A673 (cell line): ENCODE measurements at regions not wholly inside any gene's neighbourhood (a gene's known extent, or its start where the extent isn't known, plus 50 kb on each side); places are given as distances from the start of the nearest gene placed in this dataset.
A peak's percentile ranks its signal among the peaks of the same experiment; 100 is the strongest.

ENCODE experiments used
- BruUV-seq: library from RNA; stranded (reverse); fragments of 400-500 nt; replicated peaks from 2 replicates; lab custom pipeline; 2021; lab: Mats Ljungman, UMichigan
- CTCF ChIA-PET: fragments of 300-600 bp; sonication (Branson Sonifier 250); formaldehyde crosslinking; loops from one replicate; lab custom pipeline; 2022; ENCODE audit warnings: antibody characterized with exemption; lab: Charles Lee
- POLR2A ChIA-PET: fragments of 300-600 bp; sonication (Branson Sonifier 250); formaldehyde crosslinking; loops from one replicate; lab custom pipeline; 2022; ENCODE audit warnings: antibody characterized with exemption; ENCODE audit not compliant: low non-redundant PET; lab: Charles Lee
- DNase-seq: peaks from one replicate; pipeline ENCODE4 v3.0.0-alpha.2; 2015; ENCODE audit warnings: low spot score
- H3K27ac ChIP-seq: fragments of 200-600 bp; sonication (generic); 2 replicates; pipeline ENCODE4 v1.5.1; 2016; ENCODE audit warnings: mixed run types, low read depth, mild to moderate bottlenecking, mixed read lengths, antibody characterized with exemption, low read length; ENCODE audit not compliant: poor library complexity, severe bottlenecking
- H3K27me3 ChIP-seq: fragments of 200-600 bp; sonication (generic); replicated peaks from 2 replicates; pipeline ENCODE4 v1.6.1; 2017; ENCODE audit warnings: mixed run types, low read depth, mild to moderate bottlenecking, mixed read lengths, antibody characterized with exemption, low read length; ENCODE audit not compliant: insufficient read depth, poor library complexity
- H3K36me3 ChIP-seq: fragments of 200-600 bp; sonication (generic); 2 replicates; pipeline ENCODE4 v1.6.1; 2016; ENCODE audit warnings: mixed run types, mild to moderate bottlenecking, mixed read lengths, antibody characterized with exemption, low read length; ENCODE audit not compliant: insufficient read depth, poor library complexity, severe bottlenecking
- H3K4me1 ChIP-seq: fragments of 200-600 bp; sonication (generic); 2 replicates; pipeline ENCODE4 v1.6.1; 2017; ENCODE audit warnings: mixed run types, mild to moderate bottlenecking, mixed read lengths, antibody characterized with exemption, low read length; ENCODE audit not compliant: insufficient read depth, poor library complexity, severe bottlenecking
- H3K4me3 ChIP-seq: fragments of 200-600 bp; sonication (generic); 2 replicates; pipeline ENCODE4 v1.5.1; 2016; ENCODE audit warnings: low read depth, mixed run types, mild to moderate bottlenecking, mixed read lengths, low read length; ENCODE audit not compliant: poor library complexity, severe bottlenecking
- H3K9me3 ChIP-seq: fragments of 200-600 bp; sonication (generic); 2 replicates; pipeline ENCODE4 v1.6.1; 2016; ENCODE audit warnings: mixed run types, low read depth, mild to moderate bottlenecking, mixed read lengths, antibody characterized with exemption, low read length; ENCODE audit not compliant: poor library complexity, severe bottlenecking
- CTCF ChIP-seq: fragments of 300-800, 200-600 bp; sonication (generic); conservative IDR thresholded peaks from 2 replicates; pipeline ENCODE4 v1.5.1; 2017; ENCODE audit warnings: low read depth, mild to moderate bottlenecking, antibody characterized with exemption, low read length, moderate library complexity, mixed read lengths
- EZH2 ChIP-seq: fragments of 200-600 bp; sonication (generic); IDR thresholded peaks from 2 replicates; pipeline ENCODE4 v1.6.1; 2017; ENCODE audit warnings: borderline replicate concordance, low read depth, mild to moderate bottlenecking, mixed read lengths, antibody characterized with exemption, low read length; ENCODE audit not compliant: poor library complexity, severe bottlenecking
- intact Hi-C: fragments of 100-400 bp; cut with micrococcal nuclease; formaldehyde crosslinking; loops from one replicate; pipeline ENCODE4 v1.10.0; 2022; ENCODE audit not compliant: unreplicated experiment

- CTCF ChIA-PET: no interaction called here
- no peak overlapping the region for H3K27ac ChIP-seq
- no peak overlapping the region for H3K4me3 ChIP-seq
- H3K4me1 ChIP-seq: no peaks in the 10 kb centered on the region
- no peaks in the 10 kb centered on the region for H3K27me3 ChIP-seq
- H3K9me3 ChIP-seq: no peaks in the 10 kb centered on the region
- POLR2A ChIA-PET: no interaction called here
- BruUV-seq: no TSS peak
- no peaks in the 10 kb centered on the region for H3K36me3 ChIP-seq
- TF ChIP-seq CTCF (no peak), EZH2 (no peak)
- intact Hi-C loops: no loop called here
- no peak for DNase-seq
Observed at GRCh38 chrX:39227371-39227770, 426.1 kb downstream of the MID1IP1 start.

GRCh38 chrX:39238006-39238405 is 436.7 kb downstream of the MID1IP1 start:
- BruUV-seq: no TSS peak
- Histone ChIP-seq H3K4me3 (no peak overlapping the region), H3K36me3 (no peaks in the 10 kb centered on the region), H3K4me1 (no peaks in the 10 kb centered on the region), H3K27ac (no peak overlapping the region), H3K27me3 (no peaks in the 10 kb centered on the region), H3K9me3 (no peaks in the 10 kb centered on the region)
- intact Hi-C loops: no loop called here
- ChIA-PET CTCF (no interaction called here), POLR2A (no interaction called here)
- DNase-seq: no peak
- TF ChIP-seq CTCF: no peak
- TF ChIP-seq EZH2: no peak

- intact Hi-C loops: loop anchor here (5.0 to 10.0 kb wide), 2 partner anchors 487 to 580 kb away; no protein-coding TSS in a partner anchor
- no peaks in the 10 kb centered on the region for H3K4me1 ChIP-seq
- POLR2A ChIA-PET: no interaction called here
- TF ChIP-seq CTCF (peak; percentile 55), EZH2 (no peak)
- no peak overlapping the region for H3K27ac ChIP-seq
- peak; percentile 33 for DNase-seq
- H3K27me3 ChIP-seq: no peaks in the 10 kb centered on the region
- no peaks in the 10 kb centered on the region for H3K9me3 ChIP-seq
- CTCF ChIA-PET: no interaction called here
- H3K36me3 ChIP-seq: no peaks in the 10 kb centered on the region
- BruUV-seq: no TSS peak
- no peak overlapping the region for H3K4me3 ChIP-seq
Observed at GRCh38 chrX:39242187-39242586, 440.9 kb downstream of the MID1IP1 start.
